GM18499 (cell line): ENCODE measurements at regions not wholly inside any gene's neighbourhood (a gene's known extent, or its start where the extent isn't known, plus 50 kb on each side); places are given as distances from the start of the nearest gene placed in this dataset.
"Not testable (repeated sequence)": the region's sequence is repeated elsewhere in the genome, so short reads cannot be mapped to it uniquely, and the experiment has no call there.

ENCODE experiments used
- ATAC-seq: cut with Tn5 transposase; IDR thresholded peaks from one replicate; pipeline ENCODE4 v1.9.1; 2021; ENCODE audit warnings: moderate number of reproducible peaks; ENCODE audit not compliant: insufficient read depth, unreplicated experiment

DNA sequence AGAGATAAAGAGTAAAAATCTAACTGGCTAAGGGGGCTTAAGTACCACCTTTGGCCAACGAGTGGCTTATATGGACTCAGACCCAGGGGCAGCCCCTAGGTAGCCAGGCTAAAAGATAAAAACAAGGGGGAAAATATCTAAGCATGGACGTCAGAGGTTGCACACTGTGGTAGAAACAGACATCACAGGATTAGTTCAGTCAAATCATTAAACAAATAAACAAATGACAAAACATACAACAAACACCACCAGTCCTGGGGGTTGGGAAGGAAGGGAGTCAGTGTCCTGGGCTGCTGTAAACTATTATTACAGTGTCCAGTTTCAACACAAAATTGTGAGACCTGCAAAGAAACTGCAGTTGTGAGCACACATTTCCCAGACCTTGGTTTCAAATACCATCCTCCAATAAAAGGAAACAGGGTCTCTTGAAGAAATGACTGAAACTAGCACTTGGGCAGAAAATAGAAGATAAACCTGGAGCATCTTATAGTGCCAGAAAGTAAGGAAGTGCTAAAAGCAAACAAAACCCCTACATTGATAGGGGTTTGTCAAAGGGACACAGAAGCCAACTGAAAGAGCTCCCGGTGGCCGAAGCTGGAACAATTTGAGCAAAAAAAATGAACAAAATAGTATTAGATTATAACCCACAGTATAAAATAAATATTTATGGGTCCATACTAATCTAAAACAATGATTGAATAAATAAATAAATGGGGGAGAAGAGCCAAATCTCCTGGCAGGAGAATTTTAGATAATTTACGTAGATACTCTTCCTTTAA lies 154.8 kb upstream of the KLF7 start:
- no peak for ATAC-seq

DNA sequence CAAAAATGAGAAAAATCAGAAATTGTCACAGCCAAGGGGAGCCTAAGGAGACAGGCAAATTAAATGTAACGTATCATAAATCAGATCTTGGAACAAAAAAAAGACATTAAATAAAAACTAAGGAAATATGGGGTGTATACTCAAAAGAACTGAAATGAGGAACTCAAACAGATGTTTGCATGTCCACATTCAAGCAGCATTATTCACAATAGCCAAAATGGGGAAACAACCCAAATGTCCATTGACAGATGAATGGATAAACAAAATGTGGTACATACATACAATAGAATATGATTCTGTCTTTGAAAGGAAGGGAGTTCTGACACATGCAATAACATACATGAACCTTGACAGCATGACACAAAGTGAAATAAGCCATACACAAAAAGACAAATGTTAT lies 155.8 kb upstream of the KLF7 start:
- ATAC-seq = no peak

DNA sequence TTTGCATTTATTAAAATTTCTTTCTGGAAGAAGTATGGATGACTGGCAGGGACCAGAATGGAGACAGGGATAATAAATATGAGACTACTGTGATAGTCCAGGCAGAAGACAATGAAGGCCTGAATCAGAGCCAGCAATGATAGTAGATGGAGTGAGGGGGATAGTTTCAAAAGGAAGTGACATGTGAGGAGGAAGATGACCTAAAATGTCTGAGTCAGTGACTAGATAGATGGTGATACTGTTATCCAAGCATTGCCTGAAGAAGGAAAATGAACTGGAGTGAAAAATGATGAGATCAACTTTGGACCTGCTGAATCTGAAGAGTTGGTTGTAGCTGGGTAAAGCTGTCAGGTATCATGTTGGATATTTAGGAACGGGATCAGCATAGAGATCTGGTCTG lies 158.3 kb upstream of the KLF7 start:
- no peak for ATAC-seq

DNA sequence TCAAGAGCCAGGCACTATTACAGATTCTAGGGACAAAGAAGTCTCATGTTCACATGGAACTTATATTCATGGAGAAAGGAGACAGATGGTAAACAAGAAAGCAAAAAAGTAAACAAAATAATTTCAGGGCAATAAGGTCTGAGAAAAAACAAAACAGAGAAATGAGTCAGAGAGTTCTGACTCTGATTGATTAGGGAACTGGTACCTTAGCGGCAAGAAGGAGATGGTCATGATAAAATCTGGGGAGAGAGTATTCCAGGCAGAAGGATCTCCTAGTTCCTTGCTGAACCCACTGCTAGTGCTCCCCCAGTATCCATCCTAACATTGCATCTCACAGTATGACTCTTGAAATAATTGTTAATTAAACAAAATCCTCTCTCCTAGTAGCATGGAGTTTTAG lies 161.8 kb upstream of the KLF7 start:
- ATAC-seq = no peak

DNA sequence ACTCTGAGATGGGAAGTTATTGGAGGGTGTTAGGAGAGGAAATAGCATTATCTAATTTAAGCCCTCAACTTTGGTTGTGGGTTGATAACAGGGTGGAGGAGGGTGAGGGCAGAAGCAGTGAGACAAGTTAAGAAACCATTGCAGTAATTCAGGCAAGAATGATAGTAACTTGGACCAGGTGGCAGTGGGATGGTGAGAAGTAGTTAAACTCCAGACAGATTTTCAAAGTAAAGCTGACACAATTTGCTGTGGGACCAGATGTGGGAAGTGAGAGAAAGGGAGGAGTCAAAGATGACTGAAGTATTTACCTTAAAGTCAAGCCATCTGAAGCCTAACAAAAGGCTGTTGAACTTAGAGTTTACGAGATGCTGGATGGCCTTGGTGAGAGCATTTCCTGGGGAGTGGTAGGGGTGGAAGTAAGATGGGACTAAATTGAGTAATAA lies 163.2 kb upstream of the KLF7 start:
- ATAC-seq = peak; percentile 22

DNA sequence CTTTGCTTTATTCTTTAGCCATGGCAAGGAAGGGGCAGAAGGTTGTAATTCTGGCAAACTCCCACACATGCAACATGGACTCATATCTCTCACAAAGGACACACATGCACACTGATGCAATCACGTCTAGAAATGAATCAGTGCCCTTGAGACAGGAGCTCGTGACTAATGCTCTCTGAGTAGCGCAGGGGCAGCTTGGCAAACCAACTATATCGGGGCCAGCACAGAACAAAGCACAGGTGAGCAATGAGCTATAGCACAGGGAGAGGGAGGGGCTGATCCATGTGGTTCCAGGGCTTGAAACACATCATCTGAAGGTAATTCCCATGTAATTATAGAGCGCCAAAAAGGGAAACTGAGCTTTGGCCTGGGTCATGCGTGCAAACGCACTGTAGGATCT lies 165.2 kb upstream of the KLF7 start:
- peak; percentile 56 for ATAC-seq

DNA sequence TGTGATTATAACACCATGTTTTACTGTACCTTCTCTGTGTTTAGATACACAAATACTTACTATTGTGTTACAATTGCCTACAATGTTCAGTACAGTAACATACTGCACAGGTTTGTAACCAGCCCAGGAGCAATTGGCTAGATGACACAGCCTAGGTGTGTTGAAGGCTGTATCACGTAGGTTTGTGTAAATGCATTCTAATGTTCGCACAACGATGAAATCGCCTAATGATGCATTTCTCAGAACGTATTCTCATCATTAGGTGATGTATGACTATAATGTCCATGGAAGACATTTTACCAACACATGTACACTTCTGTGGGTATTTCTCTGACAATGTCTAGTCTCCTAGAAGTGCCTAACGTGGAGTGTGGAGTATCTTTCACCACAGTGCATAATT lies 165.9 kb upstream of the KLF7 start:
- ATAC-seq = no peak

DNA sequence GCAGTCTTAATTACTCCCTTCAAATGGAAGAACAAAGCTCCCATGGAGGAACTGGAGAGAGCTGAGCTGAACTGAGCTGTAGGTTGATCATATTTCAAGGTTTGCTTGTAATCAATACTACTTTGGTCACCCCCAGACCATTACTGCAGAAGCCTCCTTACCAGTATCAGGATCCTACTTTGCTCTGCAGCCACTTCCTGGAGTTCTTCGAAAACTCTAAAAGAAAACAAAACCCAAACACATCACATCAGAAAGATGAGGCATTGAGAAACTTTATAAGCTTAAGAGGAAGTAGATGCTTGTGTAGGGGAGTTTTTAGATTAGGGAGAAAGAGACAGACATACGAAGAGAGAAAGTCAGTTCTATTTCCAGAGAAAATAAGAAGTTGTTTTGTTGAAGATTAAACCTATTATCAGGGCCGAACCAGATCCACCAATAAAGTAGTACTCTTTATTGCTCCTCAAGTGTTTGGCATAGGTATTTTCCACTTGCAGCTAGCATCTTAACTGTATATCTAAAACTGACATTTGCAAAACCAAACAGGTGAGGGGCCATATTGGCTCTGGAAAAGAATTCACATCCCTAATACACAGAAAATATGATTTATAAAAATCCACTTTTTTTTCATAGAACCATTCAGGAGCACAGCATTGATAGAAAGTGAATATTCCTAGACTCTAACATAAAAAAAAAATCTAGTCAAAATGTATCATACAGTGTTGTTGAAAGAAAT lies 166.9 kb upstream of the KLF7 start:
- ATAC-seq = peak; percentile 26

DNA sequence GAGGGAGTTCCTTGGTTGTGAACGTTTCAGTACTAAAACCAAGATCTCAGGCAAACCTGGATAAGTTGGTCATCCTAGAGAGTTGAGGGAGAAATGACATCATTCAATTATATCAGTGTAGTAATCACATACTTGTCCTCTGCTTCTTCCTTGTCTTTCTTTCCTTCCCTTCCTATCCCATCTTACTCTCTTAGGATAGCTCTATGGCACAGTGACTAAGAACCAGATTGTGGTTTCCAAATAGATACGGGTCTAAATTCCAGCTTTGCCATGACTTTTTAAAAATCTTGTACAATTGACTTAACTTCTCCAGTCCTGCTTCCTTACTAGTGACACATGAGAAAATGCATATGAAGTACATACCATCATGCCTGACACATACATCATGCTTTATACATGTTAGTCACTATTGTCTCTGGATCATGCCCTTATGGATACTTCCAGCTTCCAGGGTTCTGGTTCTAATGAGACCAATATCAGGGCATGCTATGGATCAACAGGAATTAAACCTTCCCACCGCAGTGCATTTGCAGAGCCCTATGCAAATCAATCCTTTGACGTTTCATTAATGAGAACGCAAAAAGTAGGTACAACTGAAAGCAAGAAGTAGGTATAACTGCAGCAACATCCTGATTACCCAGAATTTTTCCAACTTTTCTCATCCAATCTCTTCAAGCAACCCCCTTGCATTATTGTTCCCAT lies 168.0 kb upstream of the KLF7 start:
- ATAC-seq = no peak

DNA sequence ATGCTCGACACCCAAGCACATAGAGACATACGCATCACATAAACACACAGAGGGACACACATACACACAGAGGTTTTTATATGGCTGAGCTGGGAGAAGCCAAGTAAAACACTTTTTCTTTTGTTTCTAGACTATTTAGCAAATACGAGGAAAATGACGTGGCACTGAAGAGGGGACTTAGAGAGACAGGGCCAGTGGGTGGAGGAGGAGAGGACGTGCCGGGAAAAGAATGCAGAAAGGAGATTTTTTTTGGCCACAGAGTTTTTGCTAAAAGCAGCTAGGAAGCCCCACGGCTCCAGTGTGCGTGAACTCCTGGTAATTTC lies 168.5 kb upstream of the KLF7 start:
- ATAC-seq = no peak

DNA sequence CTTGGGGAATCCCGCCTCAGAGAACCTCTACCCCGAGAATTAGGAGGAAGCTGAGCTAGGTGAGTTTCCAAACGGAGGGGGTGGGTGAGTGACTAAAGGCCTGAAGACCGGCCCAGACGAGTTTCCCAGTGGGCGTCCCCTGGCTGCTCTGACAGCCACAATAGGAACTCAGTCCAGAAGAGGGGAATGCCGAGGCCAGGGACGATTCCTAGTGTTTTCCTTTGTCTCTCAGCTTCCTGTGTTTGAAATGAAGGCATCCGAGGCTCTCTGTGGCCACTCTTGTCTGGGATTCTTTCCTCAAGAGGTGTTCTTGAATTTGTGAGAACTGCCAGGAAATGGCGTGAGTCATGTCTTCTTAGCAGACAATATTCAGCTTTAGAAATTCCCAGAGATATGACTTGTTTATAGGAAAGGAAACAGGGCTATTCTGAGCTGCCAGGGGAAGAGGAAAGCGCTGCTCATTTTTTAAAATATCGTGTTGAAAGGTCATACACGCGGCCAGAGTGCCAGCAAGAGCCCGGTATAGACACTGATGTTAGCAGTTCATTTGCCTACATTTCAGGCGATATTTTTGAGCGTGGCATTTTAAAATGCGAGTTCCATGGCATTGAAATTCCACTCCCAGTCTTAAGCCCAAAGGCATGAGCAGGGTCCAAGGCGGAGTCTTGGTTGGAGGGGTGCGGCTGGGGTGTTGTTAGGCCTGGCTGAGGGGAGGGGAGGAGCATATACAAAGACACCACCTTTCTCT lies 169.1 kb upstream of the KLF7 start:
- ATAC-seq = no peak

DNA sequence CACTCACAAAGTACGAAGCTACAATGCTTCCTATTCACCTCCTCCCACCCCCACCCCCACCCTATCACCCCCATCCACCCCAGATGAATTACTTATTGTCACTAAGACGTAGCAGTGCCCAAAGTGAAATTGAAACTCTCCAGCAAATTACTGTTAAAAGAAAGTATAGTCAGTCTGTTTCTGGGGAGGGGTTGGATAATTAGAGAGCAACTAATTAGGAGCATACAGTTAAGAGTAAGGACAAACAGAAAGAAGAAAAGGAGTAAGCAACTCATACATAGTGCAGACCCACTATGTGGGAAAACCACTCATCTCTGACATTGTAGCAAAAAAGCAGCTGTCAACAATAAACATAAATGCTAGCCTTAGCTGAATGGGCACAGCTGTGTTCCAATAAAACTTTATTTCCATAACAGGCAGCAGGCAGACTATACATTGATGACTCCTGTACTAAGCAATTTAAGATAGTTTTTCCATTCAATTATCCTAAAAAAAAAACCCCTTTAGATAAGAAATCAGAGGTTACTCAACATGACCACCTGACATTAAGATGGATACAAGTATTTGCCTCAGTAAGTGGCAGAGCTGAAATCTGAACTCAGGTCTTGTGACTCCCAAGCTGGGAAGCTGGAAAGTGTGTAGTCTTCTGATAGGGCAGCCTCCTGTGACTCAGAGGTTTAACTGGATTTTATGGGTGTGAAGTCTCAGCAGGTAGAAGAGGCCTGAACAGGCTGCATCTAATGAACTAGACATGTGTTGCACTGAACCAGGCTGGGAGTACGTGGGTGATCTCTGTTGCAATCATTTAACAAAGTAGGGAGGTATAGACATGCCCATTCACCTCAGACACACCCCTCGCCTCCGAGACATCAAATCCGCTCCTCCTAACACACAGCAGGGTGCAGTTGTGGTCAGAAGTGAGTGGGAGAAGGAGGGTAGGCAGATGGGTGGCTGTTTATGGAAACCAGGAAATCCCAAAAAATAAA lies 171.8 kb upstream of the KLF7 start:
- ATAC-seq = no peak

DNA sequence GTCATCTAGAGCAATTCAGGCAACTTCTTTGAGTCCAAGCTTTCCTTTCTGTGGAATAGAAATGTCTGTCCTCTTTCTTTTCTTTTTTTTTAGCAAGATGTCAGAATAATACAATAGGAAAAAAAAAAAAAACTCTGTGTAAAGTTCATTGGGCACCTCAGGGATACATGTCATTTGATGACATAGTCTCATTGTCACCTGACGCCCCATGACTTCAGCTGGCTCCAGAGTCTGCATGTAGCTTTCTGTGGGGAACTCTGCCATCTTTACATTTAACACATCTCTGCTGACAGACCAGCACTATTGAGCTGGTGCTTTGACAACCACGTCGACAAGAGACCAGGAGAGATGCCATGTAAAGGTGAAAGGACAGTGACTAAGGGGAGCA lies 172.5 kb upstream of the KLF7 start:
- no peak for ATAC-seq

DNA sequence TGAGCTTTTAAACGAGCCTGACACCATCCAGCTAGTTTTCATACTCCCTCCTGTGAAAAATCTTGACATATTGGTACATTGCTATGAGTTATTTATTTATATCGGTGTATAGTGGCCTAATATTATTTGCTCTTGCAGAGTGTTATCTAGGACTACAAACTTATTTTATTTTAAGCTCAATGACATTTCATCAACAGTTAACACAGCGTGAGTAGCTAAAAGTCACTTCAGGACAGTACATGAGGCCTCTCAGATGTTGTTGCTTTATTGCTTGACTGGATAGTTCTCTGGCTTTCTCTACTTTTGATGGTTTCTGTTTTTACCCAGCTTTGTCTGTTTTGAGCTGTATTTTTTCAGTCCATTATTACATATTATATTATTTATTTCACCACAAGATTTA lies 172.9 kb upstream of the KLF7 start:
- no peak for ATAC-seq

DNA sequence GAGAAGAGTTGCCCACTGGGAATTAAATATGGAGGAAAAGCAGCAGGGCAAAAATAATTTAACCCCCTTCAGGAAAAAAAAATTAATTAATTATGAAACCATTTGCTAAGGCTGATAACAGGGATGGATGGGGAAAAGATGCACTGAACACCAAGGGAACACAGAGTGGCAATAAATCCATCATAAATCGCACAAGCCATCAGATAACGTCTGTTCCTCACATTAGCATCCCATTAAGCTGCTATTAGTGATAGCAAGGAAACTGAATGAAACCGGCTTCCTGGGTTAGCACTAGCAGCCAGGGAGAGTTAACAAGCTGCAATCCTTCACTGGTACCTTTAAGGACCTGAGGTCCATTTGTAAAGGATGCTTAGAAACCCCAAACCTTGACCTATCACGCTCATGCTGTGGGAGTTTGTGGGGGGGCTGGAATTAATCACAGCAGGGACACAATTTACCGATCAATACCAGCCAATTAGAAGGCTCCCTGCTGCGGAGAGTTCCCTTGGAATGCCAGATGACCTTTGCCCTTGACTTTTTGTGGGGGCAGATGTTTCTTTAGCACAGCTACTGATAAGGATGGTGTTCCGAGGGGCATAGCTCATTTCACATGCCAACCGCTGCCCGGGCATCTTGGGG lies 175.5 kb upstream of the KLF7 start:
- ATAC-seq = no peak

DNA sequence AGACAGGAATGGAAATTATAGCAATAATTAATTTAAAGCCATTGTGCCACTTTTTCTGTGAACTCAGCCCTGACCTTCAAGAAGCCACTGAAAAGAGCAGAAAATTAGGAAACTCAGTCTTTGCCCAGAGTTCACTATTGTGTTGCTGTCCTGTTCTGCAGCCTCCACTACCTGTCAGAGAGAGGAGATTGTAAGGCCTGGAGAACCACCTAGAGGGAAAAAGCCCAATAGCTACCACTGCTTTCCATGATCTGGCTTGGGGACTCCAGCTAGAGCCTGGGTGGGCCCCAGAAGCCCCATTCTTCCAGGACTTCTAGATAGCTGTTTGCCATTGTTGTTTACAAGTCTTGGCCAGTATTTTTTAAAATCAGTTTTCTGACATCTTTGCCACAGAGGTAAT lies 176.1 kb upstream of the KLF7 start:
- ATAC-seq = no peak

DNA sequence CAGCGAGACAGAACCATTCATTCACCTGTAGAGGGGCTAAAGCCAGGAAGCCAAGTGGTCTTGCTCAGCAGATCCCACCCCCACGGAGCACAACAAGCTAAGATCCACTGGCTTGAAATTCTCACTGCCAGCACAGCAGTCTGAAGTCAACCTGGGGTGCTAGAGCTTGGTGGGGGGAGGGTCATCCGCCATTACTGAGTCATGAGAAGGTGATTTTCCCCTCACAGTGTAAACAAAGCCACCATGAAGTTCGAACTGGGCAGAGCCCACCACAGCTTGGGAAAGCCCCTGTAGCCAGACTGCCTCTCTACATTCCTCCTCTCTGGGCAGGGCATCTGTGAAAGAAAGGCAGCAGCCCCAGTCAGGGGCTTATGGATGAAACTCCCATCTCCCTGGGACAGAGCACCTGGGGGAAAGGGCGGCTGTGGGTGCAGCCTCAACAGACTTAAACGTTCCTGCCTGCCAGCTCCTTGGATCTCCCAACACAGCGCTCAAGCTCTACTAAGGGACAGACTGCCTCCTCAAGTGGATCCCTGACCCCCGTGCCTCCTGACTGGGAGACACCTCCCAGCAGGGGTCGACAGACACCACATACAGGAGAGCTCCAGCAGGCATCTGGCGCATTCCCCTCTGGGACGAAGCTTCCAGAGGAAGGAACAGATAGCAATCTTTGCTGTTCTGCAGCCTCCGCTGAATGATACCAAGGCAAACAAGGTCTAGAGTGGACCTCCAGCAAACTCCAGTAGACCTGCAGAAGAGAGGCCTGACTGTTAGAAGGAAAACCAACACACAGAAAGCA lies 179.0 kb upstream of the KLF7 start:
- not testable (repeated sequence) for ATAC-seq

DNA sequence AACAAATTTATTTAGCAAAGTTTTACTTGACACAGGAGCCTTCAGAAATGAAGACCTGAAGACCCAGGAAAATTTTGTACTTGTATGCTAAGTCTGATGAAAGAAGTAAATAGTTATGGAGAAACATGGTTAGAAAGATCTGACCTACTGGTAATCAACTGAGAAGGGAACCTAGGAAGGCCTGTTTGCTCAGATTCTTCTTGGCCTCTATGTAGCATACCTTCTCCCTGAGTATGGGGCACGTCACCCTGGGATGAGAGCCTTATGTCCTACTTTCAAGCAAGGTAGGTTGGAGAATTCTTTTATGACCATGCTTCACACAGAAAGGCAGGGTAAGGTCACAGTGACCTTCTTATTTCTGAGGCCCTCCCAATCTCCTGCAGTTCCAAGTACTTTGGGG lies 178.6 kb upstream of the CREB1 start:
- ATAC-seq = no peak
